CMK (cell line): ENCODE measurements at regions not wholly inside any gene's neighbourhood (a gene's known extent, or its start where the extent isn't known, plus 50 kb on each side); places are given as distances from the start of the nearest gene placed in this dataset.

Experiments used
- DNase-seq: peaks from one replicate; pipeline ENCODE4 v3.0.0-alpha.2; 2010; ENCODE audit warnings: low read depth

GRCh38 chr18:8969639-8970390 is 132.7 kb upstream of the NDUFV2 start:
- no peak for DNase-seq

- no peak for DNase-seq
Observed at GRCh38 chr18:8970843-8971242, 131.7 kb upstream of the NDUFV2 start.

GRCh38 chr18:8972116-8972515 is 130.4 kb upstream of the NDUFV2 start:
- no peak for DNase-seq

- no peak for DNase-seq
Observed at GRCh38 chr18:8974279-8974678, 128.2 kb upstream of the NDUFV2 start.

GRCh38 chr18:8974696-8975095 is 127.8 kb upstream of the NDUFV2 start:
- DNase-seq, result no peak

- no peak for DNase-seq
Observed at GRCh38 chr18:8975624-8976023, 126.9 kb upstream of the NDUFV2 start.

GRCh38 chr18:8976606-8977005 is 125.9 kb upstream of the NDUFV2 start:
- no peak for DNase-seq

GRCh38 chr18:8977166-8977565 is 125.3 kb upstream of the NDUFV2 start:
- no peak for DNase-seq

- DNase-seq, result no peak
Observed at GRCh38 chr18:8977701-8978100, 124.8 kb upstream of the NDUFV2 start.

GRCh38 chr18:8978394-8978793 is 124.1 kb upstream of the NDUFV2 start:
- no peak for DNase-seq

- DNase-seq, result no peak
Observed at GRCh38 chr18:8979258-8979988, 123.1 kb upstream of the NDUFV2 start.

GRCh38 chr18:8980496-8980895 is 122.0 kb upstream of the NDUFV2 start:
- DNase-seq, result no peak

GRCh38 chr18:8980918-8981317 is 121.6 kb upstream of the NDUFV2 start:
- no peak for DNase-seq

GRCh38 chr18:8982416-8983183 is 119.9 kb upstream of the NDUFV2 start:
- DNase-seq, result peak; percentile 20

- no peak for DNase-seq
Observed at GRCh38 chr18:8983195-8983594, 119.3 kb upstream of the NDUFV2 start.

GRCh38 chr18:8984131-8984721 is 118.3 kb upstream of the NDUFV2 start:
- DNase-seq, result no peak

GRCh38 chr18:8987241-8987640 is 115.3 kb upstream of the NDUFV2 start:
- DNase-seq, result no peak

GRCh38 chr18:8988260-8988871 is 114.1 kb upstream of the NDUFV2 start:
- peak; percentile 7 for DNase-seq

- DNase-seq, result no peak
Observed at GRCh38 chr18:8989017-8989416, 113.5 kb upstream of the NDUFV2 start.

GRCh38 chr18:8989855-8990254 is 112.6 kb upstream of the NDUFV2 start:
- DNase-seq, result no peak

- no peak for DNase-seq
Observed at GRCh38 chr18:8990276-8991031, 112.0 kb upstream of the NDUFV2 start.
